K562 (cell line): ENCODE measurements at regions not wholly inside any gene's neighbourhood (a gene's known extent, or its start where the extent isn't known, plus 50 kb on each side); places are given as distances from the start of the nearest gene placed in this dataset.

Experiments
- ATAC-seq: fragments of 200-7000 bp; cut with Tn5 transposase; 3 replicates; pipeline ENCODE4 v1.9.1; 2020; ENCODE audit warnings: moderate library complexity
- BruUV-seq: library from RNA; stranded (reverse); fragments of 400-500 nt; replicated peaks from 2 replicates; lab custom pipeline; 2021; lab: Mats Ljungman, UMichigan
- CTCF ChIA-PET: fragments of 300-600 bp; formaldehyde crosslinking; extraction: SDS; loops from one replicate; lab custom pipeline; 2021; ENCODE audit warnings: low intra/inter-chr PET ratio; lab: Yijun Ruan, JAX
- POLR2A ChIA-PET: fragments of 300-600, 350-650 bp; sonication (Branson Sonifier 250); formaldehyde crosslinking; extraction: SDS; loops from one replicate; lab custom pipeline; 2021; ENCODE audit warnings: antibody characterized with exemption, inconsistent platforms; lab: Yijun Ruan, JAX
- DNase-seq, 4 experiments: peaks; one replicate each; pipeline versions ENCODE4 v3.0.0 to v3.0.0-alpha.2; 2011 to 2018; ENCODE audit warnings: low spot score in 3 of 4, mixed read lengths in 3 of 4; ENCODE audit errors: extremely low read depth in 1 of 4
- FAIRE-seq: peaks from 2 replicates; lab custom pipeline; 2011; peaks lifted over from hg19 to GRCh38; lab: Jason Lieb, UNC
- H2AFZ ChIP-seq: 2 replicates; pipeline ENCODE4 v1.6.0; 2011; ENCODE audit warnings: low read depth, low read length, control low read depth, inconsistent platforms
- H3K27ac ChIP-seq: fragments of 200-600 bp; 3 replicates; pipeline ENCODE4 v1.8.0; 2011; ENCODE audit warnings: low read depth, mild to moderate bottlenecking, control low read depth, inconsistent platforms, low read length, moderate library complexity, mixed read lengths; ENCODE audit errors: extremely low read depth
- H3K27me3 ChIP-seq, 2 experiments: fragments of 300-600 bp in 1 of 2; 2 replicates in 1 of 2; 3 replicates in 1 of 2; pipeline versions ENCODE4 v1.6.0 to v1.8.0; 2011; ENCODE audit warnings: inconsistent platforms in 2 of 2, low read length in 2 of 2, mild to moderate bottlenecking in 1 of 2, mixed read lengths in 1 of 2, moderate library complexity in 1 of 2; ENCODE audit not compliant: control insufficient read depth in 2 of 2, insufficient read depth in 2 of 2
- H3K36me3 ChIP-seq: fragments of 300-600 bp; 3 replicates; pipeline ENCODE4 v1.8.0; 2011; ENCODE audit warnings: mild to moderate bottlenecking, low read length, inconsistent platforms; ENCODE audit not compliant: control insufficient read depth, insufficient read depth
- H3K4me1 ChIP-seq, 2 experiments: fragments of 200-600 bp in 1 of 2; replicated peaks in 1 of 2; 2 replicates in 1 of 2; 3 replicates in 1 of 2; pipeline versions ENCODE4 v1.5.1 to v1.8.0; 2011; ENCODE audit warnings: inconsistent platforms in 2 of 2, low read length in 2 of 2, mild to moderate bottlenecking in 1 of 2, mixed read lengths in 1 of 2, moderate library complexity in 1 of 2; ENCODE audit not compliant: control insufficient read depth in 2 of 2, insufficient read depth in 2 of 2
- H3K4me2 ChIP-seq: 2 replicates; pipeline ENCODE4 v1.6.1; 2011; ENCODE audit warnings: low read length, control low read depth, inconsistent platforms, mixed read lengths; ENCODE audit not compliant: insufficient read depth
- H3K4me3 ChIP-seq: fragments of 200-600 bp; sonication (generic), shearing (Covaris generic); 2 replicates; pipeline ENCODE4 v1.5.1; 2016; ENCODE audit warnings: control low read depth, inconsistent platforms
- H3K79me2 ChIP-seq: fragments of 200-600 bp; 3 replicates; pipeline ENCODE4 v1.8.0; 2011; ENCODE audit warnings: low read length, inconsistent platforms; ENCODE audit not compliant: control insufficient read depth, insufficient read depth
- H3K9ac ChIP-seq, 2 experiments: 2 replicates each; pipeline versions ENCODE4 v1.6.0 to v1.6.1; 2011; ENCODE audit warnings: low read depth in 2 of 2, low read length in 2 of 2, control low read depth in 1 of 2, inconsistent platforms in 1 of 2, mild to moderate bottlenecking in 1 of 2, mixed read lengths in 1 of 2; ENCODE audit not compliant: insufficient read depth in 1 of 2
- H3K9me1 ChIP-seq: one replicate; pipeline ENCODE4 v1.6.0; 2011; ENCODE audit warnings: inconsistent platforms, mild to moderate bottlenecking, low read length, moderate library complexity; ENCODE audit not compliant: control insufficient read depth, insufficient read depth
- H3K9me3 ChIP-seq: replicated peaks from 2 replicates; pipeline ENCODE4 v1.5.1; 2011; ENCODE audit warnings: low read depth, low read length, inconsistent platforms; ENCODE audit not compliant: control insufficient read depth, insufficient read depth
- H4K20me1 ChIP-seq: replicated peaks from 2 replicates; pipeline ENCODE4 v1.6.1; 2011; ENCODE audit warnings: low read length, inconsistent platforms, mixed read lengths; ENCODE audit not compliant: control insufficient read depth, insufficient read depth
- ARID4B ChIP-seq: sonication (generic); formaldehyde crosslinking; IDR thresholded peaks from 2 replicates; pipeline ENCODE4 v1.8.0; 2022; ENCODE audit warnings: mild to moderate bottlenecking, missing genetic modification reagents
- HOXB6 ChIP-seq: fragments of 250-450 bp; sonication (Bioruptor Pico); IDR thresholded peaks from 2 replicates; pipeline ENCODE4 v1.5.1; 2022; ENCODE audit warnings: mild to moderate bottlenecking, borderline replicate concordance
- NONO ChIP-seq, 2 experiments: fragments of 200-400 bp in 1 of 2; fragments of 450-650 bp in 1 of 2; formaldehyde crosslinking in 1 of 2; IDR thresholded peaks; 2 replicates each; pipeline ENCODE4 v1.6.1; 2017; ENCODE audit warnings: low read depth in 2 of 2, mild to moderate bottlenecking in 2 of 2, moderate library complexity in 2 of 2, low read length in 1 of 2
- RFX5 ChIP-seq: IDR thresholded peaks from 2 replicates; pipeline ENCODE4 v1.6.1; 2011; ENCODE audit warnings: low read depth, mild to moderate bottlenecking, improper control_type of control experiment, low read length
- RFX7 ChIP-seq: fragments of 250-450 bp; sonication (Bioruptor Pico); IDR thresholded peaks from 2 replicates; pipeline ENCODE4 v1.5.1; 2021; ENCODE audit warnings: mild to moderate bottlenecking
- SMAD3 ChIP-seq: fragments of 450-650 bp; formaldehyde crosslinking; conservative IDR thresholded peaks from 2 replicates; pipeline ENCODE4 v1.4.0; 2020; ENCODE audit warnings: mild to moderate bottlenecking
- SRF ChIP-seq, 2 experiments: fragments of 250-450, 450-650 bp in 1 of 2; sonication (Bioruptor Pico) in 1 of 2; sonication (generic) in 1 of 2; formaldehyde crosslinking; IDR thresholded peaks; 2 replicates each; pipeline versions ENCODE4 v1.5.0 to v1.5.1; 2020 to 2022; ENCODE audit warnings: mild to moderate bottlenecking in 1 of 2, missing genetic modification reagents in 1 of 2
- STAT5A ChIP-seq: IDR thresholded peaks from 2 replicates; pipeline ENCODE4 v1.6.1; 2012; ENCODE audit warnings: low read length, inconsistent platforms, borderline replicate concordance
- ZFP1 ChIP-seq: fragments of 450-650 bp; formaldehyde crosslinking; IDR thresholded peaks from 2 replicates; pipeline ENCODE4 v1.4.0; 2020; ENCODE audit warnings: mild to moderate bottlenecking, mixed read lengths
- ZNF184 ChIP-seq: sonication (generic); formaldehyde crosslinking; IDR thresholded peaks from 2 replicates; pipeline ENCODE4 v1.5.0; 2020; ENCODE audit warnings: missing genetic modification reagents
- ZNF239 ChIP-seq: fragments of 250-450 bp; sonication (Bioruptor Pico); IDR thresholded peaks from 2 replicates; pipeline ENCODE4 v1.4.0; 2020; ENCODE audit warnings: mild to moderate bottlenecking
- ZZZ3 ChIP-seq: fragments of 450-650 bp; IDR thresholded peaks from 2 replicates; pipeline ENCODE4 v1.6.1; 2016; ENCODE audit warnings: antibody characterized with exemption, mild to moderate bottlenecking, moderate library complexity
- WGBS: fragments of 100-300 bp; shearing (Covaris generic); methylation state at CpG from one replicate; pipeline ENCODE4 v1.1.6; 2016; ENCODE audit warnings: low coverage, mixed read lengths; ENCODE audit not compliant: insufficient coverage; ENCODE audit errors: missing lambda C conversion rate; 5-methylcytosine and 5-hydroxymethylcytosine counted together
- in situ Hi-C: fragments of 300-500 bp; cut with MboI; formaldehyde crosslinking; loops from 4 replicates; pipeline ENCODE4 v1.15.0; 2018; ENCODE audit warnings: inconsistent platforms, mixed read lengths
- intact Hi-C: fragments of 100-400 bp; cut with micrococcal nuclease; formaldehyde crosslinking; loops from 2 replicates; pipeline ENCODE4 v1.14.2; 2022
- TF ChIP-seq, protein P1 (sequence below): fragments of 450-650 bp; IDR thresholded peaks from one replicate; pipeline ENCODE4 v1.6.1; 2018; ENCODE audit warnings: mild to moderate bottlenecking, moderate library complexity; ENCODE audit not compliant: partially characterized antibody
- TF ChIP-seq, protein P2 (sequence below): sonication (generic); formaldehyde crosslinking; IDR thresholded peaks from 2 replicates; pipeline ENCODE4 v1.4.0; 2020; ENCODE audit warnings: mild to moderate bottlenecking, missing genetic modification reagents
- TF ChIP-seq, protein P3 (sequence below): fragments of 450-650 bp; formaldehyde crosslinking; conservative IDR thresholded peaks from 2 replicates; pipeline ENCODE4 v1.4.0; 2022; ENCODE audit warnings: mild to moderate bottlenecking, missing genetic modification characterization

- in situ Hi-C loops (no loop called here), intact Hi-C loops (no loop called here)
- H3K9me1 ChIP-seq = no peaks in the 10 kb centered on the region
- no peaks in the 10 kb centered on the region for H3K79me2 ChIP-seq
- no peak overlapping the region for H3K9ac ChIP-seq
- H2AFZ ChIP-seq = no peak overlapping the region
- H3K4me3 ChIP-seq = no peak overlapping the region
- POLR2A ChIA-PET = no interaction called here
- no peak overlapping the region for H3K4me2 ChIP-seq
- ATAC-seq (no peak), DNase-seq (no peak), FAIRE-seq (no peak)
- no peaks in the 10 kb centered on the region for H3K27me3 ChIP-seq
- no peaks in the 10 kb centered on the region for H4K20me1 ChIP-seq
- no peak overlapping the region for H3K27ac ChIP-seq
- 12% methylated on average over 4 of the region's 4 CpGs for WGBS
- H3K4me1 ChIP-seq = no peaks in the 10 kb centered on the region
- no peaks in the 10 kb centered on the region for H3K36me3 ChIP-seq
- CTCF ChIA-PET = no interaction called here
- BruUV-seq = no TSS peak
- H3K9me3 ChIP-seq = no peaks in the 10 kb centered on the region
- TF ChIP-seq SRF (CRISPR knock-in tag; IDR thresholded peaks at IDR 0.05) = no peak
- TF ChIP-seq NONO (IDR thresholded peaks at IDR 0.05; ENCODE audit: low read depth in 2 of 2, low read length in 1 of 2) = no peak
- TF ChIP-seq RFX7 (CRISPR knock-in tag) = no peak
- TF ChIP-seq STAT5A = no peak
- TF ChIP-seq ZNF184 (CRISPR knock-in tag) = no peak
- TF ChIP-seq HOXB6 (CRISPR knock-in tag) = no peak
- TF ChIP-seq, protein P1, sequence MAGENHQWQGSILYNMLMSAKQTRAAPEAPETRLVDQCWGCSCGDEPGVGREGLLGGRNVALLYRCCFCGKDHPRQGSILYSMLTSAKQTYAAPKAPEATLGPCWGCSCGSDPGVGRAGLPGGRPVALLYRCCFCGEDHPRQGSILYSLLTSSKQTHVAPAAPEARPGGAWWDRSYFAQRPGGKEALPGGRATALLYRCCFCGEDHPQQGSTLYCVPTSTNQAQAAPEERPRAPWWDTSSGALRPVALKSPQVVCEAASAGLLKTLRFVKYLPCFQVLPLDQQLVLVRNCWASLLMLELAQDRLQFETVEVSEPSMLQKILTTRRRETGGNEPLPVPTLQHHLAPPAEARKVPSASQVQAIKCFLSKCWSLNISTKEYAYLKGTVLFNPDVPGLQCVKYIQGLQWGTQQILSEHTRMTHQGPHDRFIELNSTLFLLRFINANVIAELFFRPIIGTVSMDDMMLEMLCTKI = no peak
- no peak for TF ChIP-seq RFX5
- no peak for TF ChIP-seq ZFP1
- TF ChIP-seq, protein P2, sequence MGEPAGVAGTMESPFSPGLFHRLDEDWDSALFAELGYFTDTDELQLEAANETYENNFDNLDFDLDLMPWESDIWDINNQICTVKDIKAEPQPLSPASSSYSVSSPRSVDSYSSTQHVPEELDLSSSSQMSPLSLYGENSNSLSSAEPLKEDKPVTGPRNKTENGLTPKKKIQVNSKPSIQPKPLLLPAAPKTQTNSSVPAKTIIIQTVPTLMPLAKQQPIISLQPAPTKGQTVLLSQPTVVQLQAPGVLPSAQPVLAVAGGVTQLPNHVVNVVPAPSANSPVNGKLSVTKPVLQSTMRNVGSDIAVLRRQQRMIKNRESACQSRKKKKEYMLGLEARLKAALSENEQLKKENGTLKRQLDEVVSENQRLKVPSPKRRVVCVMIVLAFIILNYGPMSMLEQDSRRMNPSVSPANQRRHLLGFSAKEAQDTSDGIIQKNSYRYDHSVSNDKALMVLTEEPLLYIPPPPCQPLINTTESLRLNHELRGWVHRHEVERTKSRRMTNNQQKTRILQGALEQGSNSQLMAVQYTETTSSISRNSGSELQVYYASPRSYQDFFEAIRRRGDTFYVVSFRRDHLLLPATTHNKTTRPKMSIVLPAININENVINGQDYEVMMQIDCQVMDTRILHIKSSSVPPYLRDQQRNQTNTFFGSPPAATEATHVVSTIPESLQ (CRISPR knock-in tag) = no peak
- no peak for TF ChIP-seq ZNF239 (CRISPR knock-in tag)
- TF ChIP-seq SMAD3 (CRISPR knock-in tag) = no peak
- no peak for TF ChIP-seq ARID4B (CRISPR knock-in tag)
- no peak for TF ChIP-seq ZZZ3
- TF ChIP-seq, protein P3, sequence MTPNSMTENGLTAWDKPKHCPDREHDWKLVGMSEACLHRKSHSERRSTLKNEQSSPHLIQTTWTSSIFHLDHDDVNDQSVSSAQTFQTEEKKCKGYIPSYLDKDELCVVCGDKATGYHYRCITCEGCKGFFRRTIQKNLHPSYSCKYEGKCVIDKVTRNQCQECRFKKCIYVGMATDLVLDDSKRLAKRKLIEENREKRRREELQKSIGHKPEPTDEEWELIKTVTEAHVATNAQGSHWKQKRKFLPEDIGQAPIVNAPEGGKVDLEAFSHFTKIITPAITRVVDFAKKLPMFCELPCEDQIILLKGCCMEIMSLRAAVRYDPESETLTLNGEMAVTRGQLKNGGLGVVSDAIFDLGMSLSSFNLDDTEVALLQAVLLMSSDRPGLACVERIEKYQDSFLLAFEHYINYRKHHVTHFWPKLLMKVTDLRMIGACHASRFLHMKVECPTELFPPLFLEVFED (CRISPR knock-in tag) = no peak
These were observed 158.8 kb upstream of the ZNF804B start for GRCh38 chr7:88600695-88601094.
